C4-2B (cell line): ENCODE measurements at regions not wholly inside any gene's neighbourhood (a gene's known extent, or its start where the extent isn't known, plus 50 kb on each side); places are given as distances from the start of the nearest gene placed in this dataset.

Source experiments
- H3K27ac ChIP-seq: fragments of 450-650 bp; 2 replicates; pipeline ENCODE4 v1.5.1; 2017
- CTCF ChIP-seq: fragments of 450-650 bp; conservative IDR thresholded peaks from 2 replicates; pipeline ENCODE4 v1.5.1; 2017; ENCODE audit warnings: mild to moderate bottlenecking
- ZFX ChIP-seq: fragments of 450-650 bp; IDR thresholded peaks from 2 replicates; pipeline ENCODE4 v1.6.1; 2017

GRCh38 chr4:27364509-27364908, 503.9 kb downstream of the STIM2 start:
- TF ChIP-seq CTCF, result no peak
- no peak for TF ChIP-seq ZFX
- H3K27ac ChIP-seq, result no peak overlapping the region

- H3K27ac ChIP-seq, result no peak overlapping the region
- no peak for TF ChIP-seq CTCF
- no peak for TF ChIP-seq ZFX
These were observed 505.6 kb downstream of the STIM2 start for GRCh38 chr4:27366104-27366823.

GRCh38 chr4:27368781-27369180, 508.1 kb downstream of the STIM2 start:
- H3K27ac ChIP-seq, result no peak overlapping the region
- TF ChIP-seq ZFX (no peak), CTCF (no peak)

- no peak overlapping the region for H3K27ac ChIP-seq
- TF ChIP-seq ZFX (no peak), CTCF (no peak)
These were observed 521.2 kb downstream of the STIM2 start for GRCh38 chr4:27381815-27382214.

- TF ChIP-seq ZFX (no peak), CTCF (no peak)
These were observed 527.1 kb downstream of the STIM2 start for GRCh38 chr4:27387711-27388110.

GRCh38 chr4:27397886-27398285, 537.2 kb downstream of the STIM2 start:
- H3K27ac ChIP-seq, result no peak overlapping the region
- TF ChIP-seq CTCF, result no peak
- TF ChIP-seq ZFX, result no peak

More at GRCh38 chr4:27387711-27388110, 527.1 kb downstream of the STIM2 start:
- no peak overlapping the region for H3K27ac ChIP-seq

GRCh38 chr4:27398631-27399310, 538.1 kb downstream of the STIM2 start:
- TF ChIP-seq ZFX, result no peak
- TF ChIP-seq CTCF, result no peak
- no peak overlapping the region for H3K27ac ChIP-seq
